Panc1 (cell line): ENCODE measurements at regions not wholly inside any gene's neighbourhood (a gene's known extent, or its start where the extent isn't known, plus 50 kb on each side); places are given as distances from the start of the nearest gene placed in this dataset.

ENCODE experiments used
- CTCF ChIP-seq: fragments of 450-650 bp; IDR thresholded peaks from 2 replicates; pipeline ENCODE4 v1.5.1; 2017; ENCODE audit warnings: mild to moderate bottlenecking
- POLR2AphosphoS5 ChIP-seq: IDR thresholded peaks from 2 replicates; pipeline ENCODE4 v1.6.1; 2012; ENCODE audit warnings: mild to moderate bottlenecking, low read depth, low read length, moderate library complexity

- TF ChIP-seq CTCF: no peak
- no peak for TF ChIP-seq POLR2AphosphoS5
Measured at GRCh38 chr7:52257890-52258289, 777.5 kb upstream of the POM121L12 start.
